H9 (cell line): ENCODE measurements at regions not wholly inside any gene's neighbourhood (a gene's known extent, or its start where the extent isn't known, plus 50 kb on each side); places are given as distances from the start of the nearest gene placed in this dataset.
A peak's percentile ranks its signal among the peaks of the same experiment; 100 is the strongest.

Source experiments
- DNase-seq: peaks from one replicate; pipeline ENCODE4 v3.0.0-alpha.2; 2017
- H2AFZ ChIP-seq: one replicate; pipeline ENCODE4 v1.6.1; 2013; ENCODE audit warnings: mild to moderate bottlenecking, low read length, control low read depth, moderate library complexity
- H2AK5ac ChIP-seq: 2 replicates; pipeline ENCODE4 v1.6.1; 2013; ENCODE audit warnings: low read length, control low read depth, mixed read lengths; ENCODE audit not compliant: insufficient read length
- H2BK120ac ChIP-seq: one replicate; pipeline ENCODE4 v1.6.1; 2013; ENCODE audit warnings: low read depth, mild to moderate bottlenecking, low read length, control low read depth, inconsistent platforms; ENCODE audit not compliant: poor library complexity, severe bottlenecking
- H2BK12ac ChIP-seq: 2 replicates; pipeline ENCODE4 v1.6.1; 2013; ENCODE audit warnings: low read length, control low read depth, mixed read lengths, low read depth; ENCODE audit not compliant: insufficient read length
- H2BK15ac ChIP-seq: 2 replicates; pipeline ENCODE4 v1.6.1; 2013; ENCODE audit warnings: low read depth, low read length, control low read depth
- H2BK20ac ChIP-seq: one replicate; pipeline ENCODE4 v1.6.1; 2013; ENCODE audit warnings: low read depth, mild to moderate bottlenecking, low read length, control low read depth, inconsistent platforms; ENCODE audit not compliant: poor library complexity, severe bottlenecking
- H2BK5ac ChIP-seq: 2 replicates; pipeline ENCODE4 v1.6.1; 2013; ENCODE audit warnings: low read length, control low read depth, mixed read lengths; ENCODE audit not compliant: insufficient read length
- H3K14ac ChIP-seq: 2 replicates; pipeline ENCODE4 v1.6.1; 2013; ENCODE audit warnings: low read length, control low read depth; ENCODE audit not compliant: insufficient read depth
- H3K18ac ChIP-seq: 2 replicates; pipeline ENCODE4 v1.6.1; 2013; ENCODE audit warnings: low read depth, mild to moderate bottlenecking, mixed read lengths, low read length, control low read depth; ENCODE audit not compliant: insufficient read length
- H3K23ac ChIP-seq: 2 replicates; pipeline ENCODE4 v1.6.1; 2013; ENCODE audit warnings: low read length, control low read depth, mixed read lengths, low read depth; ENCODE audit not compliant: insufficient read length
- H3K23me2 ChIP-seq: 2 replicates; pipeline ENCODE4 v1.6.1; 2013; ENCODE audit warnings: low read depth, mild to moderate bottlenecking, mixed read lengths, low read length, control low read depth; ENCODE audit not compliant: insufficient read length, poor library complexity, severe bottlenecking
- H3K27ac ChIP-seq: 2 replicates; pipeline ENCODE4 v1.5.1; 2013; ENCODE audit warnings: low read length, control low read depth, mixed read lengths, low read depth; ENCODE audit not compliant: insufficient read length
- H3K27me3 ChIP-seq: 2 replicates; pipeline ENCODE4 v1.6.1; 2013; ENCODE audit warnings: low read length, control low read depth, inconsistent platforms; ENCODE audit not compliant: insufficient read depth
- H3K4ac ChIP-seq: 2 replicates; pipeline ENCODE4 v1.6.1; 2013; ENCODE audit warnings: low read depth, mild to moderate bottlenecking, control low read depth, inconsistent platforms, low read length, moderate library complexity
- H3K4me1 ChIP-seq: 2 replicates; pipeline ENCODE4 v1.6.1; 2013; ENCODE audit warnings: low read length, control low read depth, inconsistent platforms; ENCODE audit not compliant: insufficient read depth
- H3K4me2 ChIP-seq: 2 replicates; pipeline ENCODE4 v1.6.1; 2013; ENCODE audit warnings: low read length, control low read depth, mixed read lengths; ENCODE audit not compliant: insufficient read length, insufficient read depth
- H3K56ac ChIP-seq: 2 replicates; pipeline ENCODE4 v1.6.1; 2013; ENCODE audit warnings: low read depth, mild to moderate bottlenecking, mixed read lengths, low read length, control low read depth; ENCODE audit not compliant: insufficient read length
- H3K79me1 ChIP-seq: 2 replicates; pipeline ENCODE4 v1.6.1; 2013; ENCODE audit warnings: low read depth, mild to moderate bottlenecking, moderate library complexity, low read length, control low read depth, inconsistent platforms; ENCODE audit not compliant: insufficient read depth, poor library complexity, severe bottlenecking
- H3K79me2 ChIP-seq: 2 replicates; pipeline ENCODE4 v1.6.1; 2013; ENCODE audit warnings: low read length, control low read depth, inconsistent platforms; ENCODE audit not compliant: insufficient read depth
- H3K9ac ChIP-seq: 2 replicates; pipeline ENCODE4 v1.6.1; 2013; ENCODE audit warnings: low read length, control low read depth, mixed read lengths; ENCODE audit not compliant: insufficient read length; ENCODE audit errors: extremely low read depth
- H3K9me3 ChIP-seq: one replicate; pipeline ENCODE4 v1.6.1; 2013; ENCODE audit warnings: low read depth, low read length, inconsistent platforms; ENCODE audit not compliant: control insufficient read depth
- H3T11ph ChIP-seq: one replicate; pipeline ENCODE4 v1.6.1; 2013; ENCODE audit warnings: mild to moderate bottlenecking, low read length, control low read depth, inconsistent platforms
- H4K20me1 ChIP-seq: one replicate; pipeline ENCODE4 v1.6.1; 2013; ENCODE audit not compliant: control insufficient read depth, insufficient read length, insufficient read depth
- H4K5ac ChIP-seq: 2 replicates; pipeline ENCODE4 v1.6.1; 2013; ENCODE audit warnings: low read depth, mild to moderate bottlenecking, mixed read lengths, low read length, control low read depth; ENCODE audit not compliant: insufficient read length
- H4K8ac ChIP-seq: replicated peaks from 2 replicates; pipeline ENCODE4 v1.6.1; 2013; ENCODE audit warnings: low read length, control low read depth, mixed read lengths, low read depth; ENCODE audit not compliant: insufficient read length
- H4K91ac ChIP-seq: 2 replicates; pipeline ENCODE4 v1.6.1; 2013; ENCODE audit warnings: low read depth, mild to moderate bottlenecking, moderate library complexity, mixed read lengths, low read length, control low read depth; ENCODE audit not compliant: insufficient read length
- H3K27ac Mint-ChIP-seq, 3 experiments: 2 replicates in 2 of 3; 3 replicates in 1 of 3; pipeline ENCODE4 v1.8.0; 2020 to 2021; ENCODE audit warnings: mixed read lengths in 3 of 3, mild to moderate bottlenecking in 1 of 3, moderate library complexity in 1 of 3
- H3K27me3 Mint-ChIP-seq: 2 replicates; pipeline ENCODE4 v1.8.0; 2021; ENCODE audit warnings: low read depth, mild to moderate bottlenecking, moderate library complexity, mixed read lengths
- H3K36me3 Mint-ChIP-seq, 3 experiments: 2 replicates in 2 of 3; 3 replicates in 1 of 3; pipeline ENCODE4 v1.8.0; 2020 to 2021; ENCODE audit warnings: low read depth in 3 of 3, mixed read lengths in 3 of 3; ENCODE audit not compliant: insufficient read depth in 1 of 3
- H3K4me1 Mint-ChIP-seq, 2 experiments: 2 replicates each; pipeline ENCODE4 v1.8.0; 2020; ENCODE audit warnings: mixed read lengths in 2 of 2
- H3K4me3 Mint-ChIP-seq, 2 experiments: 2 replicates in 1 of 2; 3 replicates in 1 of 2; pipeline ENCODE4 v1.8.0; 2020 to 2021; ENCODE audit warnings: mild to moderate bottlenecking in 2 of 2, mixed read lengths in 2 of 2, moderate library complexity in 1 of 2
- H3K9me3 Mint-ChIP-seq, 2 experiments: 2 replicates in 1 of 2; 3 replicates in 1 of 2; pipeline ENCODE4 v1.8.0; 2020; ENCODE audit warnings: mild to moderate bottlenecking in 2 of 2, mixed read lengths in 2 of 2, moderate library complexity in 1 of 2
- CTCF ChIP-seq: fragments of 200-600 bp; sonication (generic); conservative IDR thresholded peaks from 3 replicates; pipeline ENCODE4 v1.8.0; 2021; ENCODE audit warnings: antibody characterized with exemption, mild to moderate bottlenecking
- WGBS: extraction: QIAGEN DNeasy Blood & Tissue Kit; methylation state at CpG from one replicate; pipeline ENCODE4 v1.1.7; 2013; ENCODE audit warnings: missing lambda C conversion rate, low lambda C conversion rate, mixed read lengths; ENCODE audit not compliant: insufficient read length; ENCODE audit errors: extremely low coverage; 5-methylcytosine and 5-hydroxymethylcytosine counted together

DNA sequence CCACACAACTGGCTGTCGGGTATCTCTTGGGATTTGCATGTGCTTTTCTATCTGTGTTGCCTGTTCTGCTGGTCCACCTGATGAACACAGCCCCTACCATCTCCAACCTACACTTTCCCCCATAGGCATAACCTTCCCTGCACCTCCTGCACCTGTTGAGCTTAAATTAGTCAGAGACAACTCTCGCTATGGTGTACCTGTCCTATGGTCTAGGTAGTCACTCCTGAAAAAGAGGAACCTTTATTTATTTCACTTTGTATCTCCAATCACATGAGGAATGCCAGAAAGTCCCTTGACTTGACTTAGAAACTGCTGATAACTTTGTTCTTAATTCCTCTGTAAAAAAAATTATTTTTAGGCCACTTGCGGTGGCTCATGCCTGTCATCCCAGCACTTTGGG lies 338.1 kb downstream of the DHRSX start:
- peaks cover 0 to 5% of the 10 kb centered on the region in 2 experiments; a peak in 4 of 5 replicates for H3K9me3 Mint-ChIP-seq
- no peaks in the 10 kb centered on the region for H3K79me2 ChIP-seq
- no CpG with 5 or more reads among the region's 3 CpGs for WGBS
- H4K8ac ChIP-seq = no peak overlapping the region
- no peak overlapping the region for H2AK5ac ChIP-seq
- DNase-seq = no peak
- H2BK15ac ChIP-seq = no peak overlapping the region
- no peaks in the 10 kb centered on the region for H3K9me3 ChIP-seq
- H3K4me2 ChIP-seq = no peak overlapping the region
- no peak overlapping the region for H2BK20ac ChIP-seq
- H3K56ac ChIP-seq = no peak overlapping the region
- H3K23me2 ChIP-seq = no peaks in the 10 kb centered on the region
- H2BK12ac ChIP-seq = no peak overlapping the region
- no peak overlapping the region for H3K4ac ChIP-seq
- H3K4me1 ChIP-seq = no peaks in the 10 kb centered on the region
- no peaks in the 10 kb centered on the region for H3K27me3 ChIP-seq
- no peak overlapping the region for H3K14ac ChIP-seq
- H4K20me1 ChIP-seq = no peaks in the 10 kb centered on the region
- H3K27ac ChIP-seq = no peak overlapping the region
- H3K4me1 Mint-ChIP-seq = peaks cover 5 to 9% of the 10 kb centered on the region in 2 experiments; a peak in 3 of 4 replicates
- no peak overlapping the region for H3K9ac ChIP-seq
- no peak overlapping the region for H4K91ac ChIP-seq
- H3K27ac Mint-ChIP-seq = peak overlapping the region in 2 of 3 experiments; percentile 3 to 58; a peak in 4 of 7 replicates
- no peak overlapping the region for H2AFZ ChIP-seq
- peaks cover 3 to 6% (median 4%) of the 10 kb centered on the region in 3 experiments for H3K36me3 Mint-ChIP-seq
- no peak overlapping the region; a peak in 1 of 5 replicates for H3K4me3 Mint-ChIP-seq
- no peak overlapping the region for H3T11ph ChIP-seq
- no peak overlapping the region for H3K23ac ChIP-seq
- no peaks in the 10 kb centered on the region for H3K79me1 ChIP-seq
- no peak overlapping the region for H2BK5ac ChIP-seq
- TF ChIP-seq CTCF = no peak
- no peak overlapping the region for H2BK120ac ChIP-seq
- H3K18ac ChIP-seq = no peak overlapping the region
- 0 out of 2 replicates have a peak, but pooled peaks cover 2% of the 10 kb centered on the region for H3K27me3 Mint-ChIP-seq
- no peak overlapping the region for H4K5ac ChIP-seq
